HAP-1 (cell line): ENCODE measurements at regions not wholly inside any gene's neighbourhood (a gene's known extent, or its start where the extent isn't known, plus 50 kb on each side); places are given as distances from the start of the nearest gene placed in this dataset.

Experiments used
- DNase-seq, 2 experiments: peaks; one replicate each; pipeline ENCODE4 v3.0.0-alpha.2; 2016 to 2020; ENCODE audit warnings: low spot score in 2 of 2
- H3K27me3 ChIP-seq: fragments of 250-450 bp; sonication (Bioruptor Pico); 2 replicates; pipeline ENCODE4 v1.5.1; 2020; ENCODE audit warnings: low read depth, mild to moderate bottlenecking, moderate library complexity
- H3K36me3 ChIP-seq: fragments of 250-450 bp; sonication (Bioruptor Pico); replicated peaks from 2 replicates; pipeline ENCODE4 v1.5.1; 2020; ENCODE audit warnings: mild to moderate bottlenecking
- H3K4me1 ChIP-seq: fragments of 250-450 bp; sonication (Bioruptor Pico); 2 replicates; pipeline ENCODE4 v1.5.1; 2020; ENCODE audit warnings: mild to moderate bottlenecking
- H3K4me3 ChIP-seq: fragments of 250-450 bp; sonication (Bioruptor Pico); 2 replicates; pipeline ENCODE4 v1.5.1; 2020; ENCODE audit warnings: mild to moderate bottlenecking, moderate library complexity
- H3K9me3 ChIP-seq: fragments of 250-450 bp; sonication (Bioruptor Pico); 2 replicates; pipeline ENCODE4 v1.5.1; 2020; ENCODE audit warnings: mild to moderate bottlenecking, moderate library complexity
- in situ Hi-C: fragments of 300-500 bp; cut with MboI; formaldehyde crosslinking; loops from 3 replicates; pipeline ENCODE4 v1.14.3; 2020; ENCODE audit warnings: low sequenced_read_pairs, inconsistent platforms, mixed read lengths

DNA sequence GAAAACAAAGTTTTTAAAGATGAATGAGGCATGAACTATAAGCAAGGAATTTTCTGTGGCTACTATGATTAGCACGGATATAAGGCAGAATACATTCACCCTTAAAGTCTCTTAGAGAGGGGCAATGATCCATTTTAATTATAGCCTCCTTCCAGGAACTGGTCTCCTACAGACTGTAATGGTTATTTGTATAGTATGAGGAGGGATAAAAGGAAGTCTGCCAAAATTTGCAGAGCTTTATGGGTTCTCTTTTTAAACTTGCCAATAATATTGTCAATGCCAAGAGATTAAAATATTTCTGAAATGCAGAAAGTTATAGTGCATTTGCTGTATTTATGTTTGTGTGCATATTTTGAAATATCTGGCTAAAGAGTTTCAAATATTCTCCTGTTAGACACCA, 271.4 kb upstream of the LUZP2 start:
- in situ Hi-C loops: no loop called here

DNA sequence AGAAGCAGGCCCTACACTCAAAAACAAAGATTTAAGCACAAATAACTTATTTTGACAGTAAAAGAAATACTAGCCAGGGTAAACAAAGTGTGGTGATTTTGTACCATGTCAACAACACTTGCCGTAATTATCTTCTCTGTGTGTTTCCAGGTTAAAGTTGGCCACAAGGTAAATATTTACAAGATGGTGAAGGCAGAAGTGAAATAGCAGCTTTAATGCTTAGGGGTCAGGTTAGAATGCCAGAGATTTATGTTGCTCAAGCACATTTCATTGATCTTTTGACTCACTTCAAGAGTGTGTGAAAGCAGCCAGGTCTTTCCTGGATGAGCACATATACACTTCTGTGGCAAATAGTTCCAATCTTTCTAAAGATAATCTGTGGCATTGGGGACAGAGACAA, 270.2 kb upstream of the LUZP2 start:
- in situ Hi-C loops: no loop called here
- DNase-seq: no peak
- H3K36me3 ChIP-seq: no peaks in the 10 kb centered on the region
- no peaks in the 10 kb centered on the region for H3K4me1 ChIP-seq
- no peak overlapping the region for H3K4me3 ChIP-seq
- no peaks in the 10 kb centered on the region for H3K9me3 ChIP-seq
- no peaks in the 10 kb centered on the region for H3K27me3 ChIP-seq

More for the DNA sequence above, 271.4 kb upstream of the LUZP2 start:
- Histone ChIP-seq H3K27me3 (no peaks in the 10 kb centered on the region), H3K36me3 (no peaks in the 10 kb centered on the region), H3K4me1 (no peaks in the 10 kb centered on the region), H3K4me3 (no peak overlapping the region), H3K9me3 (no peaks in the 10 kb centered on the region)
- no peak for DNase-seq

DNA sequence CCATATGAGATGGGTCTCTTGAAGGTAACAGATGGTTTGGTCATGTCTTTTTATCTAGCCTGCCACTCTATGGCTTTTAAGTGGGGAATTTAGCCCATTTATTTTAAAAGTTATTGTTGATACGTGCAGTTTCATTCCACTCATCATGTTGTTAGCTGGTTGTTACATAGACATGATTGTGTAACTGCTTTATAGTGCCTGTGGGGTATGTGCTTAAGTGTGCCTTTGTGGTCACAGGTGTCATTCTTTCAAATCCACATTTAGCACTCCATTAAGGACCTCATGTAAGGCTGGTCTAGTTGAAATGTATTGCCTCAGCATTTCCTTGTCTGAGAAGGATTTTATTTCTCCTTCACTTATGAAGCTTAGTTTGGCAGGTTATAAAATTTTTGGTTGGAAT, 263.8 kb upstream of the LUZP2 start:
- Histone ChIP-seq H3K4me1 (no peaks in the 10 kb centered on the region), H3K27me3 (no peaks in the 10 kb centered on the region), H3K36me3 (no peaks in the 10 kb centered on the region), H3K4me3 (no peak overlapping the region), H3K9me3 (no peaks in the 10 kb centered on the region)
- DNase-seq: no peak
- in situ Hi-C loops: no loop called here

DNA sequence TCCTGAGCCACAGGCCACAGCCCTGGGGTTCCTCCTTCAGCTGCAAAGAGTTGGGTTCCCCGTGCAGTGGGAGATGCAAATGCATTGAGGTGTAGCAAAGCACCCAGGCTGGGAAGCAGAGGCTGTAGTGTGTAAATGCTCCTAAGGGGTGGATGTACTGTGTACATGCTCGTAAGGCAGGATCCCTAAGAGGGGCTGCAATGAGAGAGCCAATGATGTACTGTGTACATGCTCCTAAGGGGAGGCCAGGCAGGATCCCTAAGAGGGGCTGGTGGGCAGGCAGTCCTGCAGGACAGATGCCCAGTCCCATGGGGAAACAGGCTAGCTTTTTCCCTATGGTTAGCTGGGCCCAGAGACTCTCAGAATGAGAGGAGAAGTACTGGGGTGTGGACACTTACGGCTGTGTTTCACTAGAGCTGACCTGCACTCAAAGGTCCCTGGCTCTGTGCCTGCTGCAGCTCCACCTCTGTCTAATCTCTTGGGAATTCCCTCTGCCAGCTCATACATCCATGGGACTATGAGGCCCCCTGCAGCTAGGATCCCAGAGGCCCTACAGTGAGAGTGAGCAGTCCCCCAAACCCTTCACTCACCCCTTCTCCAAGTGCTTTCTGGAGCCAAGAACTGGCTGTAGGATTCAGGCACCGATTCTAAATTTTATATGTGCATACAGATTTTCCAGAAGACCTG, 261.9 kb upstream of the LUZP2 start:
- peak in 1 of 2 experiments; percentile 16 for DNase-seq
- Histone ChIP-seq H3K36me3 (no peaks in the 10 kb centered on the region), H3K9me3 (no peaks in the 10 kb centered on the region), H3K4me1 (no peaks in the 10 kb centered on the region), H3K4me3 (no peak overlapping the region), H3K27me3 (no peaks in the 10 kb centered on the region)
- in situ Hi-C loops: no loop called here

DNA sequence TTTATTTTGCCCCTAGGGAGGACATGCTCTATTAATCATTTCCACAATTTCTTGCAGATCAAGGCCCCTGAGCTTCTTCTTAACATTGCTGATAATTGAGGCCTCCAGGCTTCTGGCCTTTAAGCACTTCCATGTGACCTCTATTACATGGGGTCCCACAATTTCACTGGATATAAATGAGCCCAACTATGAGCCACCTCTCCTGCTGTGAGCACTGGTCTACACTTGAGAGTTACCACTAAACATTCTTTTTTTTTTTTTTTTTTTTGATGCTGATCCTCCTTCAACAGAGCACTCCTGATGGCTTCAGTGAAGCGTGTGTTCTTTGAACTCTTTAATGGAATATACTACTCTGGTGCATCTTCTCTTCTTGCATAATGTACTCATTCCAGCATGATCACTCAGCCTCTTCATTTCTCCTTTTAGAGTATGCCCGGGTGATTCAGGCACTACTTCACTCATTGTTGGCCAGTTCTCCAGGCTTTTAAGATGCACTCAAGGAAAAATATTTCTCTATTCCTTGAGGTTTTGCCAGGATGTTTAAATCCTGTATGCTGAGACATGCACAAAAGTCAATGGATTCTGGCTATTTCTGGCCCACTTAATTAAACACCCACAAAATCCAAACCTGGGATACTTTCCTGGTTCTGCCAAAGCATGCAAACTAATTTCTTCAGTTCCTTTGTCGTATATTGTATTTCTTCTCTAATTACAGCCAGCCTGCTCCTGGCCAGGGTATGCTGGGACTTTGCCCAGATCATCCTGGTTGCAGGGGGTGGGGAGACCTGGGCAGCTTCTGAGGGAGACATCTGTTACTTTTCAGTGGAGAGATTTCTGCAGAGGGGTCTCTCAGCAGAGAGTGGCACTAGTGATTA, 257.8 kb upstream of the LUZP2 start:
- no peaks in the 10 kb centered on the region for H3K27me3 ChIP-seq
- no peak for DNase-seq
- no peaks in the 10 kb centered on the region for H3K4me1 ChIP-seq
- H3K9me3 ChIP-seq: no peaks in the 10 kb centered on the region
- no peak overlapping the region for H3K4me3 ChIP-seq
- in situ Hi-C loops: no loop called here
- no peaks in the 10 kb centered on the region for H3K36me3 ChIP-seq

DNA sequence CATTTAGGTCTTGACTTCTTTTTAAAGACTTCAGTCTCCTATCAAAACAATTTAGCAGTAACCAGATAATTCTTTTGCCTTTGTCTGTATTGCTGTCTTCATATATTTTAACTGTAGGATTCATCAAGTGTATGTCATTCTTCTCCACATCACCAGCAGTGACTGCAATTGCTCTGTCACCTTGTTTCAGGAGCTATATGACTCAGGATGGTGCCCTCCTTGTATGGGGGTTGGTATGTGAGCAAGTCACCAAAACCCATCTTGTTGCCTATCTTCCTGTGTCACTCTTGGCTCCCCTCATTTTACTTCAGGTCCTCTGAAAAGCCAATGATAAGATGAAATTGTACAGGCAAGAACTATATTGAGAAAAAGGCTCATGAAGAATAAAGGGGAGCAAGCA, 256.9 kb upstream of the LUZP2 start:
- Histone ChIP-seq H3K36me3 (no peaks in the 10 kb centered on the region), H3K4me1 (no peaks in the 10 kb centered on the region), H3K27me3 (no peaks in the 10 kb centered on the region), H3K9me3 (no peaks in the 10 kb centered on the region), H3K4me3 (no peak overlapping the region)
- in situ Hi-C loops: no loop called here
- no peak for DNase-seq

DNA sequence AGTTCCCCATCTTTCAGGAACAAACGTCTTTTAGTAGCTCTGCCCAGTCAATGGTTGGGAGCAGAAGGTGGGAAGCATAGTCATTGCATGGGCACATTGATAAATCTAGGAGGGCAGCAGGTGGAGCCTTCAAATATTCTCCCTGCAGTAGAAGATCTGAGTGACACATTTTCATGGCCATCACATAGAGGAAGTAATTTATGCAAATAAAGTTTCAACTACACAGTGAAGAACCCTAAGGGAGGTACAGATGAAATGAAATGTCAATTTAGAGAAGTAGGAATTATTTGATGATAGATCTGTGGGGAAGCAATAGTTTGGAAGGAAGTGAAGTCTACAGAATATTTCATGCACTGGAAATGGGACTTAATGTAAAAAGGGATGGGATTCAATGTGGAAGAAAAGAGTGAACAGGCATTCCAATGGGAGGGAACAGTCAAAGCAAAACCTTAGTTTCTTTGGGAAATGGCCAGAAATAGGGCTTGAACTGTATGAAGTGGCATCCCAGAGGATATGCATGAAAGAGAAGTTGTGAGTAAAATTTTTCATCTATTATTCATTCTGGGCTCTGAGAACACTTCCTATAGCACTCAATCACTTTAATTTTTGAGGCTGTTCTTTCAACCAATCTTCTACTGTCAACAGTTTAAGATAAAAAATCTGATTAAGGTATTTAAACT, 256.2 kb upstream of the LUZP2 start:
- no peaks in the 10 kb centered on the region for H3K36me3 ChIP-seq
- H3K4me3 ChIP-seq: no peak overlapping the region
- in situ Hi-C loops: no loop called here
- no peaks in the 10 kb centered on the region for H3K4me1 ChIP-seq
- no peaks in the 10 kb centered on the region for H3K9me3 ChIP-seq
- no peak for DNase-seq
- H3K27me3 ChIP-seq: no peaks in the 10 kb centered on the region

DNA sequence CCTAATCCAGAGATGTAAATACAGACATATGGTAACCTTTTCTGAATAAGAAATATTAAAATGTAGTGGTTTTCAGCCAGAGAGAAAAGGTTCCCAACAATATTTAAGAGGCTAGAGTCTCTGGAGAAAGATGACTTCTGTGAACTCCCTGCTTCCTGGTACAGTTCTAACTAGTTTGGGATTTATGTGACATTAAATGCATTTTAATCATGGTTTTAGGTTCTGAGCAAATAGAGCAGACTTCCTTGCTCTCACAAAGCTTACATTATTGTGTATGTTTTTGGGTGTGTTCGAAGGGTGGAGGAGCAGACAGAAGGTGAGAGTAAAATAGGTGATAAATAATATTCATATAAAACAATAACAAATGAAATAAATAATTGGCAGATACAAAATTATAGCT, 250.1 kb upstream of the LUZP2 start:
- no peaks in the 10 kb centered on the region for H3K4me1 ChIP-seq
- no peak overlapping the region for H3K4me3 ChIP-seq
- in situ Hi-C loops: no loop called here
- no peaks in the 10 kb centered on the region for H3K27me3 ChIP-seq
- DNase-seq: no peak
- no peaks in the 10 kb centered on the region for H3K36me3 ChIP-seq
- no peaks in the 10 kb centered on the region for H3K9me3 ChIP-seq

DNA sequence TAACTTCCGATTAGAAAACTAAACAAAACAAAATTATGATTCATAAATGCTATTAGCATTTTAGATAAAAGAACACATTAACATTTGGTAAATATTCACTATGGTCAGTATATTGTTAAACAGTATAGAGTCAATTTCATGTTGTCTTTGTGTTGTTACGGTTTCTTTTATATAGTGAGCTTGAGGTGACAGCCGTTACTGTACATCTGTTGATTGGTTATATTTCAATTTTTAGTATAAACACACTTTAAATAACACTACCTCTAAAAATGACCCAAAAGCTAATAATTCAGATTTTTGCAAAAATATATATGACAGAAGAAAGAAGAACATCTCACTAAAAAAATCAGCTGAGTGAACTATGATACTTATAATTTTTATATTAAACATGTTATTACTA, 249.0 kb upstream of the LUZP2 start:
- in situ Hi-C loops: no loop called here
- H3K27me3 ChIP-seq: no peaks in the 10 kb centered on the region
- H3K9me3 ChIP-seq: no peaks in the 10 kb centered on the region
- H3K4me3 ChIP-seq: no peak overlapping the region
- no peak for DNase-seq
- no peaks in the 10 kb centered on the region for H3K4me1 ChIP-seq
- H3K36me3 ChIP-seq: no peaks in the 10 kb centered on the region

DNA sequence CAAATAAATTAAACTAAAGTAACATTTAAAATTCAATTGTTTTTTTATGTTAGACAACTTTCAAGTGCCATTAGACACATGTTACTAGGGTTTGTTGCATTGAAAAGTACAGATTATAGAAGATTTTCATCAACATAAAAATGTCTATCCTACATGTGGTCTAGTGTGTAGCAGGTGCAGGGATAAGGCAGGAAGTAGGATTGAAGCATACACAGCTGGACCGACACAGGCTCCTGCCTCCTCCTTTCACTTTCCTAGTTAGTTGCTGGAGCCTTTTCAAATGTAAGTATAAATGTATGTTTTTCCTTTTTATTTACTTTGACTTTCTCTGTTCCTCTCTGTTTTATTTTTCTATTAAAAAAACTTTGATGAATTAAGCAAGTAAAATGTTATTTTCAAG, 246.9 kb upstream of the LUZP2 start:
- no peaks in the 10 kb centered on the region for H3K9me3 ChIP-seq
- no peaks in the 10 kb centered on the region for H3K36me3 ChIP-seq
- DNase-seq: no peak
- H3K4me1 ChIP-seq: no peaks in the 10 kb centered on the region
- no peak overlapping the region for H3K4me3 ChIP-seq
- in situ Hi-C loops: no loop called here
- H3K27me3 ChIP-seq: no peaks in the 10 kb centered on the region

DNA sequence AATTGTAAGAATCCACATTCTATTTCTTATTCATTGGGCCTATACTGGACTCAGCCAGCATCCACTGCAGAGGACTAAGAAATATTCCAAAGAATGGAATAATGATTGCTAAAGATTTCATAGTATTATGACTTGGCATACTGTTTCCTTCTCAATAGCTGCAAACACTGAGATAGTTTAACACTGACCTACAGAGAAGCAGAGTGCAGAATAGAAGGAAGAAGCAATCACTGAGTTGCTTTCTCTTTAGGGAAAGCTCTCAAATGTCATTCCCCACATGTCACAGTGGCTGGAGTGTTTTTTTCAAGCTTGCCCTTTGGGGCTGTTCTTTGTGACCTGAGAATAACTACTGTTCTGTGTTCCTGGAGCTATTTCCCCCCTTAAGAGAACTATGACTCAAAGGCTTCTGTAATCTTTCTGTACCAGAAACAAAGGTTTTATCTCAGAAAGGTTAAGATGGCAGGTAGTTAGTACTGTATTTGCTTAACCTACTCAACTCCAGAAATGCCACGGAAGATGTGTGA, 243.6 kb upstream of the LUZP2 start:
- H3K36me3 ChIP-seq: no peaks in the 10 kb centered on the region
- H3K4me1 ChIP-seq: no peaks in the 10 kb centered on the region
- no peaks in the 10 kb centered on the region for H3K27me3 ChIP-seq
- no peak overlapping the region for H3K4me3 ChIP-seq
- no peaks in the 10 kb centered on the region for H3K9me3 ChIP-seq
- DNase-seq: no peak
- in situ Hi-C loops: no loop called here

DNA sequence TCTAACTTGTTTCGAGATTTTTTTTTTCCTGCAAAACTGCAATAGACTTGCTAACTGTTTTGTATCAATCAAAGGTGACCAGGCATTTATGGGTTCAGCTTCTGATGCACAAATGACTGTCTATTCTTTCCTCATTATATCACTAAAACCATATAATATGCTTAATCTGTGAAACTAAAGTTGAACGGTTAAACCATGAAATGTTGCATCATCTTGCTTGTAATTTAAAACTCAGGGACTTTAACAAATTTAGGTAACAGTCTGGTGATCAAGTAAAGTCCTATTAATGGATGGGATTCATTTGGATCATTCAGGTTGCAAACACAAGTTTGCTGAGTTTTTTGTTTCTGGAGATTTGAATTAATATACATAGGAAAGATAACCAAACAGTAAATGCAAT, 232.0 kb upstream of the LUZP2 start:
- no peaks in the 10 kb centered on the region for H3K27me3 ChIP-seq
- no peak for DNase-seq
- no peaks in the 10 kb centered on the region for H3K36me3 ChIP-seq
- H3K9me3 ChIP-seq: no peaks in the 10 kb centered on the region
- H3K4me1 ChIP-seq: 0 out of 2 replicates have a peak, but pooled peaks cover 5% of the 10 kb centered on the region
- H3K4me3 ChIP-seq: no peak overlapping the region
- in situ Hi-C loops: no loop called here

DNA sequence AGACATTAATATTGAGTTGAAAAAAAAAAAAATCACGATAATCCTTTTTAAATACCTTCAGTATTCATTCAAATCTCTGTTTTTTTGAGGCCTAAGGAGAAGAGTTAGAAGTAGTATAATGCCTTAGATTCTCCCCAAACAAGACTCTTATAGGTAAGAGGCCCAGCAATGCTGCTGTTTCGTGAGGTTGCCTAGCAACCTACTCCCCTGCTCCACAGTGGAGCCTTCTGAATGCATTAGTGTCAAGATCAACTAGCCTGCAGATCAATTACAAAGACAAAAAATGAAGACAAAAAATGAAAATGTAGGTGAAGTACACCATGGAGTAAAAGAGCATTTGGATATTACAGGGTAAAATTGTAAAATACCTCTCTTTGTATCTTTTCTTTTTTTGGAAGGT, 229.8 kb upstream of the LUZP2 start:
- in situ Hi-C loops: no loop called here

DNA sequence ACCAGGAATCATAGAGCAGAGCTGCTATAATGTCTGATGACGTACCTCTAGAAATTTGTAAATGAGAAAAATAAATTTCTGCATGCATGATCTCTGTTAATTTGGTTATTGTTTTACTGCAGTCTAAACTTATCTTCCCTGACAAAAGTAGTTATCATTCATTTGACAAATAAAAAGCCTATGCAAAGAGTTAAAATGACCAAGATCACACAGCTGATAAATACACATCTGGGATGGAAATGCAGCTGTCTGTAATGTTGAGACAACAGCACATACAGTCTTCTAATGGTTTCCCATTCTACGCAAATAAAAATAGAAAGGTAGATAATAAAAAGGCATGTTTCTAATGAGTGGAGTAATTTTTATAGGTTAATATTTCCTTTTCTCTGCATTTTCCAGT, 225.1 kb upstream of the LUZP2 start:
- in situ Hi-C loops: no loop called here
- Histone ChIP-seq H3K9me3 (no peaks in the 10 kb centered on the region), H3K4me3 (no peak overlapping the region), H3K27me3 (no peaks in the 10 kb centered on the region), H3K36me3 (no peaks in the 10 kb centered on the region), H3K4me1 (no peaks in the 10 kb centered on the region)
- DNase-seq: no peak

More for the DNA sequence above, 229.8 kb upstream of the LUZP2 start:
- H3K36me3 ChIP-seq: no peaks in the 10 kb centered on the region
- no peak overlapping the region for H3K4me3 ChIP-seq
- no peaks in the 10 kb centered on the region for H3K27me3 ChIP-seq
- DNase-seq: peak in 1 of 2 experiments; percentile 19
- H3K4me1 ChIP-seq: 0 out of 2 replicates have a peak, but pooled peaks cover 5% of the 10 kb centered on the region
- H3K9me3 ChIP-seq: no peaks in the 10 kb centered on the region
